ENCODE measurements at regions not wholly inside any gene's neighbourhood (a gene's known extent, or its start where the extent isn't known, plus 50 kb on each side); places are given as distances from the start of the nearest gene placed in this dataset.

GRCh38 chr15:62558640-62559380 lies 393.7 kb upstream of the C2CD4B start:
- DNase-seq, result no peak

- no peak for DNase-seq
These were observed 394.3 kb upstream of the C2CD4B start for GRCh38 chr15:62559381-62559733.

GRCh38 chr15:62561059-62561519 lies 396.0 kb upstream of the C2CD4B start:
- no peak for DNase-seq

- no peak for DNase-seq
These were observed 396.5 kb upstream of the C2CD4B start for GRCh38 chr15:62561571-62561970.

DNA sequence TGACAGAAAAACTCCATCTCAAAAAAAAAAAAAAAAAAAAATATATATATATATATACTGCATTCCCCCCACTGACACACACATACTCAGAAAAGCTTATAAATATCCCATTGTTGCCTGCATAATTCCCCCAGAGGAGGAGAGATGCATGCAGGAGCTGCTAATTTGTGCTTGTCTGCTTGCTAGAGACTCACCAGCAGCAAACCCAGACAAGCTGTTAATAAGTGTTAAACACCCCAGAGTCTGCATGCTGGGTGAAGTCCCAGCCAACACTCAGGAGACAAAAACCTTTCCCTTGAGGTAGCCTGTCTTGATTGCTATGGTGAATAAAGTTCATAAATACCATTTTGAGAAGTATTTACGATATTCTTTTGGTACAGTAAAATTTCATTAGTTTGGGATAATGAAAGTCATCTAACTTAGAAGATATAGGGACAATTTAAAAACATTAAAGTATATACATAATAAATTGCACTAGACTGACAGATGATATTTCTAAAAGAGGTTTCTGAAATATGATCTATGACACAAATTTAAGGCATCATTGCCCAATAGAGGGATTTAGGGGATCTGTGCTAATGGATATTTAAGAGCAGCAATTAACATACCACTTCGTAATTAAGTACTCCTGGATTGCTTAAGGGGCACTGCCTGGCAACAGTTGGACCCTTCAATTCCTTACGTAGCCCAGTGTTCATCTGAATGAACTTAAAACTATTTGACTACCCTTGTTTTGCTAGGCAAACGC lies 400.0 kb upstream of the C2CD4B start:
- DNase-seq, result no peak

DNA sequence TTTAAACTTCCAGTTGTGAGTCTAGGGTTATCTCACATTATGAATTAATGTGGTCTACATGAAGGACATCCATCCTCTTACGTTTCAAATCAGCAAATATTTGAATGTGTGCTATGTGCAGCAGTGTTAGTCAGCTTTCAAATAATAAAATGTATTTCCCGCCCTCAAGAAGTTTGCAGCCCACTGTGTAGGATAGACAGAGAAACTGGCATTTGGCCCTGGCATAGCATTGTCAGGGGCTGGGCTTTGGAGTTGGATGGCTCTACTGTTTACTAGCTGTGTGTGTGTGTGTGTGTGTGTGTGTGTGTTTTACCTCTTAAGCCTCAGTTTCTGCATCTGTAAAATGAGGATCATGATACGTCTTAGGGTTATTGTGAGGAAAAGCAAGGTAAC lies 400.5 kb upstream of the C2CD4B start:
- DNase-seq, result no peak

GRCh38 chr15:62566248-62566647 lies 401.2 kb upstream of the C2CD4B start:
- DNase-seq, result no peak

GRCh38 chr15:62567501-62567900 lies 402.4 kb upstream of the C2CD4B start:
- no peak for DNase-seq

- no peak for DNase-seq
These were observed 402.9 kb upstream of the C2CD4B start for GRCh38 chr15:62568004-62568403.

- DNase-seq, result no peak
These were observed 403.6 kb upstream of the C2CD4B start for GRCh38 chr15:62568702-62569101.

GRCh38 chr15:62569460-62570404 lies 404.6 kb upstream of the C2CD4B start:
- DNase-seq, result no peak

DNA sequence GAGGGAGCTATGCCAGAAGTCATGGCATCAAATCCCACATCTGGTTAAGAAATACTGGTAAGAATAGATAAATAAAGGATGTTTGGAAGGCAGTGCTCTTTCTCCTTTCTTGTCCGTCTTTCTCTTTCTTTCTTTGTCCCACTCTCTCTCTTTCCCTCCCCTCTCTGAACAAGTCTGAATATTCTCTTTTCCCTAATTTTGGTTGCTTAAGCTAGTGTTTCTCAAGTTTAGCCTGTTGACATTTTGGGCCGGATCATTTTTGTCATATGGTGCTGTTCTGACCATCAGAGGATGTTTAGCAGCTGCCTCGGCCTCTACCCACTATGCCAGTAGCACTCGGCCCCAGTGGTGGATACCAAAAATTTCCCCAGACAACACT lies 405.3 kb upstream of the C2CD4B start:
- DNase-seq, result no peak

- no peak for DNase-seq
These were observed 406.0 kb upstream of the C2CD4B start for GRCh38 chr15:62571072-62571471.

GRCh38 chr15:62572797-62573196 lies 407.7 kb upstream of the C2CD4B start:
- no peak for DNase-seq

DNA sequence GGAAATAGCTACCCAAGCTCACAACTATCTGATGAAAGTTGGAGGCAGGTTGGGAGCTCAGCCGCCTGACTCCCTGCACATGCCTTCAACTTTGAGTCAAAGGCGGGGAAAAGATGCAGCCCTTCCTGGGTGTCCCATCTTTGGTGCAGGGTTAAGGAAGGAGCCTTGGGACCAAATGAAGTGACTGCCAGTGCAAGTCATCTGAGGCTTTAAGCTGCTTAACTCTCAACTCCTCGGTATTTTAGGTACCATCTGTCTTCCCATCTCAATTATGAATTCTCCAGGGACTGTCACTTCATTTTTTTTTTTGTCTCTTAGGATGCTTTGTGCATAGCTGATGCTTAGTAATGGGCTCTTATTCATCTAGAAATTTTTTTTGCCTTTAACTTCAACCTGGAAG lies 408.8 kb upstream of the C2CD4B start:
- DNase-seq, result no peak

GRCh38 chr15:62578546-62578945 lies 413.5 kb upstream of the C2CD4B start:
- no peak for DNase-seq

GRCh38 chr15:62578960-62579359 lies 413.9 kb upstream of the C2CD4B start:
- no peak for DNase-seq

DNA sequence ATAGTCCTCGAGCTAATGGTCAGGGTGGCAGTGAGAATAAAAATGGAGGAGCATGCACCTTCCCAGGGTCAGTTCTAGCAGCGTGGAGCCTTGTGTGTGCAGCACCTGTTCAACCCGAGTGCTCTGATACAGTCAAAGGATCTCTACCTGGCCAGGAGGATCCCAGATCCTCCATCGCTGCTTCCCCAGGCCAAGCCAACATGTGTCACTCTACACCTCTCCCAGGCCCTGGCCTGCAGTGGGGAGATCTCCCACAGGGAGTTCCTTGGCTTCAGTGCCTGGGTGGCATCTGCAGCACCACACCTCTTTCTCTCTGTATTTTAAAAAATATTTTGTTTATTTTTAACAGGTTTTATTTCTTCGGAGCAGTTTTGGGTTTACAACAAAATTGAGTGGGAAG lies 414.8 kb upstream of the C2CD4B start:
- no peak for DNase-seq

GRCh38 chr15:62582580-62582979 lies 417.5 kb upstream of the C2CD4B start:
- no peak for DNase-seq

GRCh38 chr15:62584301-62585235 lies 419.5 kb upstream of the C2CD4B start:
- DNase-seq, result no peak

GRCh38 chr15:62588938-62589670 lies 424.0 kb upstream of the C2CD4B start:
- no peak for DNase-seq
